ENCODE measurements at regions not wholly inside any gene's neighbourhood (a gene's known extent, or its start where the extent isn't known, plus 50 kb on each side); places are given as distances from the start of the nearest gene placed in this dataset.
"Not testable (repeated sequence)": the region's sequence is repeated elsewhere in the genome, so short reads cannot be mapped to it uniquely, and the experiment has no call there.

GRCh38 chrX:138908577-138908976 lies 197.1 kb upstream of the FGF13 start:
- ChIA-PET POLR2A (no interaction called here), CTCF (no interaction called here)
- no peak for DNase-seq (ENCODE audit: low read depth, low spot score)
- TF ChIP-seq, protein P1, sequence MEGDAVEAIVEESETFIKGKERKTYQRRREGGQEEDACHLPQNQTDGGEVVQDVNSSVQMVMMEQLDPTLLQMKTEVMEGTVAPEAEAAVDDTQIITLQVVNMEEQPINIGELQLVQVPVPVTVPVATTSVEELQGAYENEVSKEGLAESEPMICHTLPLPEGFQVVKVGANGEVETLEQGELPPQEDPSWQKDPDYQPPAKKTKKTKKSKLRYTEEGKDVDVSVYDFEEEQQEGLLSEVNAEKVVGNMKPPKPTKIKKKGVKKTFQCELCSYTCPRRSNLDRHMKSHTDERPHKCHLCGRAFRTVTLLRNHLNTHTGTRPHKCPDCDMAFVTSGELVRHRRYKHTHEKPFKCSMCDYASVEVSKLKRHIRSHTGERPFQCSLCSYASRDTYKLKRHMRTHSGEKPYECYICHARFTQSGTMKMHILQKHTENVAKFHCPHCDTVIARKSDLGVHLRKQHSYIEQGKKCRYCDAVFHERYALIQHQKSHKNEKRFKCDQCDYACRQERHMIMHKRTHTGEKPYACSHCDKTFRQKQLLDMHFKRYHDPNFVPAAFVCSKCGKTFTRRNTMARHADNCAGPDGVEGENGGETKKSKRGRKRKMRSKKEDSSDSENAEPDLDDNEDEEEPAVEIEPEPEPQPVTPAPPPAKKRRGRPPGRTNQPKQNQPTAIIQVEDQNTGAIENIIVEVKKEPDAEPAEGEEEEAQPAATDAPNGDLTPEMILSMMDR (IDR thresholded peaks at IDR 0.05; ENCODE audit: insufficient read depth, low read length, missing control alignments): no peak
- no peak overlapping the region for H3K4me3 ChIP-seq (ENCODE audit: low read depth, low read length)

GRCh38 chrX:138897621-138898492 lies 186.3 kb upstream of the FGF13 start:
- TF ChIP-seq, protein P1 (IDR thresholded peaks at IDR 0.05; ENCODE audit: insufficient read depth, low read length, missing control alignments): no peak
- ChIA-PET CTCF (no interaction called here), POLR2A (no interaction called here)
- DNase-seq (ENCODE audit: low read depth, low spot score): no peak
- H3K4me3 ChIP-seq (ENCODE audit: low read depth, low read length): no peak overlapping the region

- ChIA-PET CTCF (no interaction called here), POLR2A (no interaction called here)
- TF ChIP-seq, protein P1 (IDR thresholded peaks at IDR 0.05; ENCODE audit: insufficient read depth, low read length, missing control alignments): no peak
- H3K4me3 ChIP-seq (ENCODE audit: low read depth, low read length): no peak overlapping the region
- DNase-seq (ENCODE audit: low read depth, low spot score): no peak
Observed at GRCh38 chrX:138890491-138890890, 179.0 kb upstream of the FGF13 start.

- ChIA-PET POLR2A (no interaction called here), CTCF (no interaction called here)
- no peak overlapping the region for H3K4me3 ChIP-seq (ENCODE audit: low read depth, low read length)
- TF ChIP-seq, protein P1 (IDR thresholded peaks at IDR 0.05; ENCODE audit: insufficient read depth, low read length, missing control alignments): no peak
- no peak for DNase-seq (ENCODE audit: low read depth, low spot score)
Observed at GRCh38 chrX:138889149-138889548, 177.6 kb upstream of the FGF13 start.

- TF ChIP-seq, protein P1 (IDR thresholded peaks at IDR 0.05; ENCODE audit: insufficient read depth, low read length, missing control alignments): no peak
- no peak overlapping the region for H3K4me3 ChIP-seq (ENCODE audit: low read depth, low read length)
- no peak for DNase-seq (ENCODE audit: low read depth, low spot score)
- POLR2A ChIA-PET: no interaction called here
- CTCF ChIA-PET: no interaction called here
Observed at GRCh38 chrX:138886769-138887168, 175.3 kb upstream of the FGF13 start.

- TF ChIP-seq, protein P1 (IDR thresholded peaks at IDR 0.05; ENCODE audit: insufficient read depth, low read length, missing control alignments): no peak
- H3K4me3 ChIP-seq (ENCODE audit: low read depth, low read length): no peak overlapping the region
- no peak for DNase-seq (ENCODE audit: low read depth, low spot score)
- POLR2A ChIA-PET: no interaction called here
- CTCF ChIA-PET: no interaction called here
Observed at GRCh38 chrX:138885886-138886285, 174.4 kb upstream of the FGF13 start.

- H3K4me3 ChIP-seq (ENCODE audit: low read depth, low read length); POLR2A ChIA-PET; DNase-seq (ENCODE audit: low read depth, low spot score); CTCF ChIA-PET: not testable (repeated sequence)
Observed at GRCh38 chrX:138880293-138880692, 168.8 kb upstream of the FGF13 start.
